NCI-H1417 treated with DMSO at 0.1 percent for 48 hours (cell line): ENCODE measurements at regions not wholly inside any gene's neighbourhood (a gene's known extent, or its start where the extent isn't known, plus 50 kb on each side); places are given as distances from the start of the nearest gene placed in this dataset.
"Not testable (repeated sequence)": the region's sequence is repeated elsewhere in the genome, so short reads cannot be mapped to it uniquely, and the experiment has no call there.

Experiments used
- DNase-seq: peaks from one replicate; lab custom pipeline; 2025; lab: John Stamatoyannopoulos, UW

- no peak for DNase-seq
Measured at GRCh38 chr9:135173066-135173465, 85.6 kb downstream of the OLFM1 start.

- no peak for DNase-seq
Measured at GRCh38 chr9:135174248-135174647, 86.8 kb downstream of the OLFM1 start.

- no peak for DNase-seq
Measured at GRCh38 chr9:135174981-135175380, 87.5 kb downstream of the OLFM1 start.

- no peak for DNase-seq
Measured at GRCh38 chr9:135176284-135176683, 88.8 kb downstream of the OLFM1 start.

GRCh38 chr9:135177562-135177961 lies 90.1 kb downstream of the OLFM1 start:
- DNase-seq = not testable (repeated sequence)

GRCh38 chr9:135178498-135178897 lies 91.0 kb downstream of the OLFM1 start:
- no peak for DNase-seq

- no peak for DNase-seq
Measured at GRCh38 chr9:135179041-135179440, 91.6 kb downstream of the OLFM1 start.

GRCh38 chr9:135179976-135180375 lies 92.5 kb downstream of the OLFM1 start:
- no peak for DNase-seq

GRCh38 chr9:135180586-135180985 lies 93.1 kb downstream of the OLFM1 start:
- no peak for DNase-seq

- DNase-seq = no peak
Measured at GRCh38 chr9:135181336-135181735, 93.9 kb downstream of the OLFM1 start.

- not testable (repeated sequence) for DNase-seq
Measured at GRCh38 chr9:135181841-135182240, 94.4 kb downstream of the OLFM1 start.

GRCh38 chr9:135183069-135183468 lies 95.6 kb downstream of the OLFM1 start:
- DNase-seq = no peak

- DNase-seq = no peak
Measured at GRCh38 chr9:135183528-135184180, 96.2 kb downstream of the OLFM1 start.

- no peak for DNase-seq
Measured at GRCh38 chr9:135184181-135185053, 96.9 kb downstream of the OLFM1 start.

GRCh38 chr9:135185060-135185459 lies 97.6 kb downstream of the OLFM1 start:
- DNase-seq = no peak

GRCh38 chr9:135186248-135187164 lies 99.0 kb downstream of the OLFM1 start:
- DNase-seq = no peak

GRCh38 chr9:135187365-135187764 lies 99.9 kb downstream of the OLFM1 start:
- no peak for DNase-seq

- DNase-seq = no peak
Measured at GRCh38 chr9:135188681-135189151, 101.2 kb downstream of the OLFM1 start.

- no peak for DNase-seq
Measured at GRCh38 chr9:135189497-135189896, 102.0 kb downstream of the OLFM1 start.

- no peak for DNase-seq
Measured at GRCh38 chr9:135190789-135191577, 103.5 kb downstream of the OLFM1 start.

- DNase-seq = no peak
Measured at GRCh38 chr9:135192686-135193085, 105.2 kb downstream of the OLFM1 start.
